ENCODE measurements at regions not wholly inside any gene's neighbourhood (a gene's known extent, or its start where the extent isn't known, plus 50 kb on each side); places are given as distances from the start of the nearest gene placed in this dataset.

DNA sequence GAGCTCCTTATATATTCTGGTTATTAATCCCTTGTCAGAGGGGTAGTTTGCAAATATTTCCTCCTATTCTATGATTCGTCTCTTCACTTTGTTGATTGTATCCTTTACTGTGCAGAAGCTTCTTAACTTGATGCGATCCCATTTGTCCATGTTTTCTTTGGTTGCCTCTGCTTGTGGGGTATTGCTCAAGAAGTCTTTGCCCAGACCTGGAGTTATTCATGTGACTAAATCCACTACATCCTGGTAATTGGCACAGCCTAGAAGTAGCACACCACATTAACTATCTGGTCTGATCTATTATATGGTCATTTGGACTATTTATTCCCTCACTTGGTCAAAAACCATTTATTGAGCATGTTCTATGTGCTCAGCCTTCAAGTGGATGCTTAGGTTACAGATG lies 164.8 kb upstream of the ATP11B start:
- H3K4me3 ChIP-seq (ENCODE audit: low read length in 3 of 3) = no peak overlapping the region
- TF ChIP-seq, protein P1, sequence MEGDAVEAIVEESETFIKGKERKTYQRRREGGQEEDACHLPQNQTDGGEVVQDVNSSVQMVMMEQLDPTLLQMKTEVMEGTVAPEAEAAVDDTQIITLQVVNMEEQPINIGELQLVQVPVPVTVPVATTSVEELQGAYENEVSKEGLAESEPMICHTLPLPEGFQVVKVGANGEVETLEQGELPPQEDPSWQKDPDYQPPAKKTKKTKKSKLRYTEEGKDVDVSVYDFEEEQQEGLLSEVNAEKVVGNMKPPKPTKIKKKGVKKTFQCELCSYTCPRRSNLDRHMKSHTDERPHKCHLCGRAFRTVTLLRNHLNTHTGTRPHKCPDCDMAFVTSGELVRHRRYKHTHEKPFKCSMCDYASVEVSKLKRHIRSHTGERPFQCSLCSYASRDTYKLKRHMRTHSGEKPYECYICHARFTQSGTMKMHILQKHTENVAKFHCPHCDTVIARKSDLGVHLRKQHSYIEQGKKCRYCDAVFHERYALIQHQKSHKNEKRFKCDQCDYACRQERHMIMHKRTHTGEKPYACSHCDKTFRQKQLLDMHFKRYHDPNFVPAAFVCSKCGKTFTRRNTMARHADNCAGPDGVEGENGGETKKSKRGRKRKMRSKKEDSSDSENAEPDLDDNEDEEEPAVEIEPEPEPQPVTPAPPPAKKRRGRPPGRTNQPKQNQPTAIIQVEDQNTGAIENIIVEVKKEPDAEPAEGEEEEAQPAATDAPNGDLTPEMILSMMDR (IDR thresholded peaks at IDR 0.05; ENCODE audit: borderline replicate concordance, extremely low read depth, insufficient read depth) = no peak
- no peaks in the 10 kb centered on the region for H3K27me3 ChIP-seq (ENCODE audit: control insufficient read depth, insufficient read depth, low read length)
- H3K27ac ChIP-seq (ENCODE audit: low read depth in 2 of 2, low read length in 2 of 2) = no peak overlapping the region
- no peaks in the 10 kb centered on the region for H3K4me1 ChIP-seq (ENCODE audit: control insufficient read depth in 2 of 3, insufficient read depth in 2 of 3, low read depth in 1 of 3, low read length in 3 of 3)
- FAIRE-seq = no peak
- no peak for DNase-seq
- H3K36me3 ChIP-seq (ENCODE audit: control insufficient read depth in 2 of 3, insufficient read depth in 3 of 3, low read length in 3 of 3) = no peaks in the 10 kb centered on the region
- H3K9ac ChIP-seq (ENCODE audit: low read length in 3 of 3) = no peak overlapping the region
- no peaks in the 10 kb centered on the region for H3K9me3 ChIP-seq (ENCODE audit: control insufficient read depth in 2 of 3, insufficient read depth in 1 of 3, low read length in 3 of 3)
- intact Hi-C loops (cut with DNase I) = no loop called here

DNA sequence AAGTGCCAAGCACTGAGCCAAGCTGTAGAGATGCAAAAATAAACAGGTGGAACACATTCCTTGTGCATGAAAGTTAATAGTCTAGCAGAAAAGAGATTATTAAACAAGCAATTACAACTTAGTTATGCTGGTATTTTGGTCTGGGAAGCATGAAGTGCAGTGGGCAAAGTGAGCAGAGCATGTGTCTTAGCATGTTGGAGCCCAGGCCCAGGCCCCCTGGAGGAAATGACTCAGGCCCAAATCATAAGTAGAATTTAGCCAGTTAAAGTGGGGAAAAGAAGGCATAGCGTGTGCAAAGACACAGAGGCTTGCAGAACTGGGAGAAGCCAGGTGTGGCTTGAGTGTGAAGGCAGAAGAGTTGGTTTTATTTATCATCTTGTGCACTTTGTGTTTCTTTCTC lies 163.8 kb upstream of the ATP11B start:
- Histone ChIP-seq H3K4me3 (ENCODE audit: low read length in 3 of 3) (no peak overlapping the region), H3K9ac (ENCODE audit: low read length in 3 of 3) (no peak overlapping the region), H3K27me3 (ENCODE audit: control insufficient read depth, insufficient read depth, low read length) (no peaks in the 10 kb centered on the region), H3K27ac (ENCODE audit: low read depth in 2 of 2, low read length in 2 of 2) (no peak overlapping the region), H3K36me3 (ENCODE audit: control insufficient read depth in 2 of 3, insufficient read depth in 3 of 3, low read length in 3 of 3) (no peaks in the 10 kb centered on the region), H3K9me3 (ENCODE audit: control insufficient read depth in 2 of 3, insufficient read depth in 1 of 3, low read length in 3 of 3) (no peaks in the 10 kb centered on the region), H3K4me1 (ENCODE audit: control insufficient read depth in 2 of 3, insufficient read depth in 2 of 3, low read depth in 1 of 3, low read length in 3 of 3) (no peaks in the 10 kb centered on the region)
- intact Hi-C loops (cut with DNase I) = no loop called here
- TF ChIP-seq, protein P1 (IDR thresholded peaks at IDR 0.05; ENCODE audit: borderline replicate concordance, extremely low read depth, insufficient read depth) = no peak
- DNase-seq = no peak
- FAIRE-seq = no peak

DNA sequence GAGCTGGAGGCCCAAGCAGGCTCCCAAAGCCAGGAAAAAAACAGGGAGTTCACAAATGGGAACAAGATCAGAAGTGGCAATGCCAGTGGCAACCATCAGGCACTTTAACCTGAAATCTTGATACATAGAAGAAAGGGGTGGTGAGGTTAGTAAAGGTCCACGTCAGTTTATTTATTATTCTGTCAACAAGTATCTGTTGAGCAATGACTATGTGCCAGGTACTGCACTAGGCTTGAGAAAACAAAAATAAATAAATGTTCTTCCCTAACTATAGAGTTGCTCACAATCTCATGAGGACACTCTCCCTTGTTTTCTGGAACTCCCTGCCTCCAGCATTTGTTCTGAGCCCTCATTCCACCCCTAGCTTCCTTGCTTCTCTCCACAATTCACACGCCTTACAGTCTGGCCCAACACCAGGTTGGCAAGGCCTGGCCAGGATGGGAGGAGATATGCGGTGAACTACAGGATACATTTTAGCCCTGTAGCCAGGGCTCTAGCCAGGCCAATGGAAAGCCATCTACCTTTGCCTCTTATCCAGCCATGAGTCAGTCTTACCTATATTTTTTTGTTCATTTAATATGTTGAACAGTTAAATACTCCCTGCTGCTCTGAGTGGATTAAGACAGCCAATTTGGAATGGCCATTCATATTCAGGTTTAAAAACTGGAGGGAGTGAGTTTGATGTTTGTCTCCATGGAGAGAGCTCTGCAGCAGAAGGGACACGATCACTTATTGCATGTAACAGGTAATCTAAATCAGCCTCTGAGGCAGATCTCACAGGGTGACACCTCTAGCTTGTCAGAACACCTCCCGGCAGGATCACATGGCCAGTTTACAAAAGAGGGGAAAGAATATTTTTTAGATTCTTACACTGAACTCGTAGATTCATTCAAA lies 161.9 kb upstream of the ATP11B start:
- DNase-seq = no peak
- Histone ChIP-seq H3K4me1 (ENCODE audit: control insufficient read depth in 2 of 3, insufficient read depth in 2 of 3, low read depth in 1 of 3, low read length in 3 of 3) (no peaks in the 10 kb centered on the region), H3K9ac (ENCODE audit: low read length in 3 of 3) (no peak overlapping the region), H3K36me3 (ENCODE audit: control insufficient read depth in 2 of 3, insufficient read depth in 3 of 3, low read length in 3 of 3) (no peaks in the 10 kb centered on the region), H3K4me3 (ENCODE audit: low read length in 3 of 3) (no peak overlapping the region), H3K27me3 (ENCODE audit: control insufficient read depth, insufficient read depth, low read length) (no peaks in the 10 kb centered on the region), H3K9me3 (ENCODE audit: control insufficient read depth in 2 of 3, insufficient read depth in 1 of 3, low read length in 3 of 3) (no peaks in the 10 kb centered on the region), H3K27ac (ENCODE audit: low read depth in 2 of 2, low read length in 2 of 2) (no peak overlapping the region)
- no peak for FAIRE-seq
- TF ChIP-seq, protein P1 (IDR thresholded peaks at IDR 0.05; ENCODE audit: borderline replicate concordance, extremely low read depth, insufficient read depth) = no peak
- intact Hi-C loops (cut with DNase I) = no loop called here

Measured in kidney (tissue), 13 donors.